ENCODE measurements at regions not wholly inside any gene's neighbourhood (a gene's known extent, or its start where the extent isn't known, plus 50 kb on each side); places are given as distances from the start of the nearest gene placed in this dataset.
A peak's percentile ranks its signal among the peaks of the same experiment; 100 is the strongest.

DNA sequence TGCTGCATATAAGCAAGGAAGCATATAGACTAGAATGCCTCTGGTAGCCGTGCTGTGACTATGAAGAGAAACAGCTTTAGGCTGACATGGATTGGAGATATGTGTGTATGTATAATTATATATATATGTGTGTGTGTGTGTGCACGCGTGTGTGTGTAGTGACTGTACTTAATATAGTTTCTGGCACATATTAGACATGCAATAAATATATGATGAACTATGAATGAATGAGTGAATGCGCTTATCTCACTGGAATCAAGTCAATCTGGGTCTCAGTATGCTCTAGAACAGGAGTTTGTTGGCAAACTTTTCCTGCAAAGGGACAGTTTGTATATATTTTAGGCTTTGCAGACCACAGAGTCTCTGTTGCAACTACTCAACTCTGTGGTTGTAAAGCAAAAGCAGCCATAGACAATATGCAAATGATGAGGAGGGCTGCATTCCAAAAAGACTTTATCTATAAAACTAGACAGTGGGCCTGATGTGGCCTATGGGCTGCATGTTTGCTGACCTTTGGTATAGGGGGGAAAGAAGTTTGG lies 482.9 kb upstream of the USP24 start:
- Histone ChIP-seq H3K79me2 (ENCODE audit: control insufficient read depth, insufficient read depth, low read length) (no peaks in the 10 kb centered on the region), H3K4me3 (replicated peaks in 1 of 4; ENCODE audit: control extremely low read depth in 1 of 4, insufficient read depth in 1 of 4, low read depth in 3 of 4, low read length in 4 of 4) (no peak overlapping the region), H3K4me2 (ENCODE audit: extremely low read depth, insufficient read depth, low read length) (no peak overlapping the region), H3K9ac (ENCODE audit: insufficient read depth, low read length) (no peak overlapping the region), H2AFZ (ENCODE audit: low read length) (no peak overlapping the region), H4K20me1 (ENCODE audit: control insufficient read depth, extremely low read depth, insufficient read depth, low read length) (no peaks in the 10 kb centered on the region), H3K27ac (ENCODE audit: insufficient read depth, low read length) (peak overlapping the region; percentile 88), H3K27me3 (ENCODE audit: control insufficient read depth, insufficient read depth, low read length) (no peaks in the 10 kb centered on the region), H3K36me3 (ENCODE audit: control insufficient read depth, insufficient read depth, low read length) (no peaks in the 10 kb centered on the region), H3K4me1 (ENCODE audit: control insufficient read depth, extremely low read depth, insufficient read depth, low read length) (peaks cover 26% of the 10 kb centered on the region), H3K9me3 (ENCODE audit: control insufficient read depth, insufficient read depth, low read depth, low read length) (no peaks in the 10 kb centered on the region)
- TF ChIP-seq EZH2 (IDR thresholded peaks at IDR 0.05; ENCODE audit: low read length, missing control alignments) = no peak
- TF ChIP-seq, protein P1, sequence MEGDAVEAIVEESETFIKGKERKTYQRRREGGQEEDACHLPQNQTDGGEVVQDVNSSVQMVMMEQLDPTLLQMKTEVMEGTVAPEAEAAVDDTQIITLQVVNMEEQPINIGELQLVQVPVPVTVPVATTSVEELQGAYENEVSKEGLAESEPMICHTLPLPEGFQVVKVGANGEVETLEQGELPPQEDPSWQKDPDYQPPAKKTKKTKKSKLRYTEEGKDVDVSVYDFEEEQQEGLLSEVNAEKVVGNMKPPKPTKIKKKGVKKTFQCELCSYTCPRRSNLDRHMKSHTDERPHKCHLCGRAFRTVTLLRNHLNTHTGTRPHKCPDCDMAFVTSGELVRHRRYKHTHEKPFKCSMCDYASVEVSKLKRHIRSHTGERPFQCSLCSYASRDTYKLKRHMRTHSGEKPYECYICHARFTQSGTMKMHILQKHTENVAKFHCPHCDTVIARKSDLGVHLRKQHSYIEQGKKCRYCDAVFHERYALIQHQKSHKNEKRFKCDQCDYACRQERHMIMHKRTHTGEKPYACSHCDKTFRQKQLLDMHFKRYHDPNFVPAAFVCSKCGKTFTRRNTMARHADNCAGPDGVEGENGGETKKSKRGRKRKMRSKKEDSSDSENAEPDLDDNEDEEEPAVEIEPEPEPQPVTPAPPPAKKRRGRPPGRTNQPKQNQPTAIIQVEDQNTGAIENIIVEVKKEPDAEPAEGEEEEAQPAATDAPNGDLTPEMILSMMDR (conservative IDR thresholded peaks at IDR 0.05 in 1 of 2, IDR thresholded peaks at IDR 0.05 in 1 of 2; ENCODE audit: low read depth in 1 of 2, low read length in 2 of 2) = no peak
- peak in 1 of 2 donors; percentile 52 for DNase-seq (ENCODE audit: low read depth in 2 of 2)

DNA sequence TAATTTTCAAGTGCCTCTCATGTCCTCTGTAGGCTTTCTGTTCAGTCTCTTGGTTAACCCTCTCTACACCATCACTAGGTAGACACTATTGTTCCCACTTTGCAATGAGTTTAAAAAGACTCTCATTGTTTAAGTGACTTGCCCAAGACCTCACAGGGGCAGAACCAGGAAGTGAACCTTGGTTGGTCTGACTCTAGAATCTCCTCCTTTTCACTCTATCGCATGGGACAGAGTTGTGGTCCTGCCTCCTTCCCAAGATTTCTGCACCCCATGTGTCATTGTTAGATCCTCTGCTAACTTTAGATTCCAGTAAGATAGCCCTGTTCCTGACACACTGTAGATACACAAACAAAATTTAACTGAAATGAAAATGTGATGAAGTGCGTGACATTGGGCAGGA lies 481.7 kb upstream of the USP24 start:
- Histone ChIP-seq H3K4me2 (ENCODE audit: extremely low read depth, insufficient read depth, low read length) (no peak overlapping the region), H3K27ac (ENCODE audit: insufficient read depth, low read length) (peak overlapping the region; percentile 88), H3K9ac (ENCODE audit: insufficient read depth, low read length) (peak overlapping the region; percentile 9), H3K4me3 (replicated peaks in 1 of 4; ENCODE audit: control extremely low read depth in 1 of 4, insufficient read depth in 1 of 4, low read depth in 3 of 4, low read length in 4 of 4) (no peak overlapping the region), H3K4me1 (ENCODE audit: control insufficient read depth, extremely low read depth, insufficient read depth, low read length) (peaks cover 26% of the 10 kb centered on the region), H3K27me3 (ENCODE audit: control insufficient read depth, insufficient read depth, low read length) (no peaks in the 10 kb centered on the region), H2AFZ (ENCODE audit: low read length) (no peak overlapping the region), H3K79me2 (ENCODE audit: control insufficient read depth, insufficient read depth, low read length) (no peaks in the 10 kb centered on the region), H4K20me1 (ENCODE audit: control insufficient read depth, extremely low read depth, insufficient read depth, low read length) (no peaks in the 10 kb centered on the region), H3K36me3 (ENCODE audit: control insufficient read depth, insufficient read depth, low read length) (no peaks in the 10 kb centered on the region), H3K9me3 (ENCODE audit: control insufficient read depth, insufficient read depth, low read depth, low read length) (no peaks in the 10 kb centered on the region)
- no peak for TF ChIP-seq EZH2 (IDR thresholded peaks at IDR 0.05; ENCODE audit: low read length, missing control alignments)
- TF ChIP-seq, protein P1 (conservative IDR thresholded peaks at IDR 0.05 in 1 of 2, IDR thresholded peaks at IDR 0.05 in 1 of 2; ENCODE audit: low read depth in 1 of 2, low read length in 2 of 2) = no peak
- no peak for DNase-seq (ENCODE audit: low read depth in 2 of 2)

DNA sequence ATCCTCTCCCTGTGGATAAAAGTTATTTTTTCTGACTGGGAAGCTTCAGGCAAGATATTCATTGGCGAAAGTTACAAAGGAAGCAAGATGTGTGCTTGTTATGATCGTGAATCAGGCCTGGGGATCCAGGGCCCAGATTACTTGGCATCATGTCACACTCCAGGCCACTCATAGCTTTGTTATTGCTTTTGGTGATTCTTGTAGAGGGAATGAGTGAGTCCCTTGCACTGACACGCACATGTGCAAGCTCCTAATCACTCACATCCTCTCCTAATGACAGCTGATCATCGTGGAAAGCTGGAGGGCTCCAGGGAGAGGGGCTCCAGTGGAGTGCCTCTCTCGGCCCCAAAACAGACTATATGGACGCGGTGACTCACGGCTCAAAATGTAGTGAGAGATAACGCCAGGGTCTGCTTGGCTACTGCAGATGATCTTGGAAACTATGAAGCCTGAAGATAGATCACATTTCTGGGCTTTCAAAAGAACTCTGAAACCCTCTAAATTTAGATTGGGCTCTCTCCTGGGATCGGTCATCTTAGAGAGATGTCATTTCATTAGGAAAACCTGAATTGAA lies 481.1 kb upstream of the USP24 start:
- Histone ChIP-seq H3K4me3 (replicated peaks in 1 of 4; ENCODE audit: control extremely low read depth in 1 of 4, insufficient read depth in 1 of 4, low read depth in 3 of 4, low read length in 4 of 4) (no peak overlapping the region), H2AFZ (ENCODE audit: low read length) (no peak overlapping the region), H3K4me1 (ENCODE audit: control insufficient read depth, extremely low read depth, insufficient read depth, low read length) (peaks cover 26% of the 10 kb centered on the region), H3K27me3 (ENCODE audit: control insufficient read depth, insufficient read depth, low read length) (no peaks in the 10 kb centered on the region), H4K20me1 (ENCODE audit: control insufficient read depth, extremely low read depth, insufficient read depth, low read length) (no peaks in the 10 kb centered on the region), H3K36me3 (ENCODE audit: control insufficient read depth, insufficient read depth, low read length) (no peaks in the 10 kb centered on the region), H3K27ac (ENCODE audit: insufficient read depth, low read length) (peak overlapping the region; percentile 88), H3K9ac (ENCODE audit: insufficient read depth, low read length) (peak overlapping the region; percentile 9), H3K9me3 (ENCODE audit: control insufficient read depth, insufficient read depth, low read depth, low read length) (no peaks in the 10 kb centered on the region), H3K4me2 (ENCODE audit: extremely low read depth, insufficient read depth, low read length) (no peak overlapping the region), H3K79me2 (ENCODE audit: control insufficient read depth, insufficient read depth, low read length) (no peaks in the 10 kb centered on the region)
- TF ChIP-seq, protein P1 (conservative IDR thresholded peaks at IDR 0.05 in 1 of 2, IDR thresholded peaks at IDR 0.05 in 1 of 2; ENCODE audit: low read depth in 1 of 2, low read length in 2 of 2) = no peak
- DNase-seq (ENCODE audit: low read depth in 2 of 2) = peak; percentile 83 to 97
